H9 (cell line): ENCODE measurements at regions not wholly inside any gene's neighbourhood (a gene's known extent, or its start where the extent isn't known, plus 50 kb on each side); places are given as distances from the start of the nearest gene placed in this dataset.

ENCODE experiments used
- DNase-seq: peaks from one replicate; pipeline ENCODE4 v3.0.0-alpha.2; 2017
- H2AFZ ChIP-seq: one replicate; pipeline ENCODE4 v1.6.1; 2013; ENCODE audit warnings: mild to moderate bottlenecking, low read length, control low read depth, moderate library complexity
- H2AK5ac ChIP-seq: 2 replicates; pipeline ENCODE4 v1.6.1; 2013; ENCODE audit warnings: low read length, control low read depth, mixed read lengths; ENCODE audit not compliant: insufficient read length
- H2BK120ac ChIP-seq: one replicate; pipeline ENCODE4 v1.6.1; 2013; ENCODE audit warnings: low read depth, mild to moderate bottlenecking, low read length, control low read depth, inconsistent platforms; ENCODE audit not compliant: poor library complexity, severe bottlenecking
- H2BK12ac ChIP-seq: 2 replicates; pipeline ENCODE4 v1.6.1; 2013; ENCODE audit warnings: low read length, control low read depth, mixed read lengths, low read depth; ENCODE audit not compliant: insufficient read length
- H2BK15ac ChIP-seq: 2 replicates; pipeline ENCODE4 v1.6.1; 2013; ENCODE audit warnings: low read depth, low read length, control low read depth
- H2BK20ac ChIP-seq: one replicate; pipeline ENCODE4 v1.6.1; 2013; ENCODE audit warnings: low read depth, mild to moderate bottlenecking, low read length, control low read depth, inconsistent platforms; ENCODE audit not compliant: poor library complexity, severe bottlenecking
- H2BK5ac ChIP-seq: 2 replicates; pipeline ENCODE4 v1.6.1; 2013; ENCODE audit warnings: low read length, control low read depth, mixed read lengths; ENCODE audit not compliant: insufficient read length
- H3K14ac ChIP-seq: 2 replicates; pipeline ENCODE4 v1.6.1; 2013; ENCODE audit warnings: low read length, control low read depth; ENCODE audit not compliant: insufficient read depth
- H3K18ac ChIP-seq: 2 replicates; pipeline ENCODE4 v1.6.1; 2013; ENCODE audit warnings: low read depth, mild to moderate bottlenecking, mixed read lengths, low read length, control low read depth; ENCODE audit not compliant: insufficient read length
- H3K23ac ChIP-seq: 2 replicates; pipeline ENCODE4 v1.6.1; 2013; ENCODE audit warnings: low read length, control low read depth, mixed read lengths, low read depth; ENCODE audit not compliant: insufficient read length
- H3K23me2 ChIP-seq: 2 replicates; pipeline ENCODE4 v1.6.1; 2013; ENCODE audit warnings: low read depth, mild to moderate bottlenecking, mixed read lengths, low read length, control low read depth; ENCODE audit not compliant: insufficient read length, poor library complexity, severe bottlenecking
- H3K27ac ChIP-seq: 2 replicates; pipeline ENCODE4 v1.5.1; 2013; ENCODE audit warnings: low read length, control low read depth, mixed read lengths, low read depth; ENCODE audit not compliant: insufficient read length
- H3K27me3 ChIP-seq: 2 replicates; pipeline ENCODE4 v1.6.1; 2013; ENCODE audit warnings: low read length, control low read depth, inconsistent platforms; ENCODE audit not compliant: insufficient read depth
- H3K4ac ChIP-seq: 2 replicates; pipeline ENCODE4 v1.6.1; 2013; ENCODE audit warnings: low read depth, mild to moderate bottlenecking, control low read depth, inconsistent platforms, low read length, moderate library complexity
- H3K4me1 ChIP-seq: 2 replicates; pipeline ENCODE4 v1.6.1; 2013; ENCODE audit warnings: low read length, control low read depth, inconsistent platforms; ENCODE audit not compliant: insufficient read depth
- H3K4me2 ChIP-seq: 2 replicates; pipeline ENCODE4 v1.6.1; 2013; ENCODE audit warnings: low read length, control low read depth, mixed read lengths; ENCODE audit not compliant: insufficient read length, insufficient read depth
- H3K56ac ChIP-seq: 2 replicates; pipeline ENCODE4 v1.6.1; 2013; ENCODE audit warnings: low read depth, mild to moderate bottlenecking, mixed read lengths, low read length, control low read depth; ENCODE audit not compliant: insufficient read length
- H3K79me1 ChIP-seq: 2 replicates; pipeline ENCODE4 v1.6.1; 2013; ENCODE audit warnings: low read depth, mild to moderate bottlenecking, moderate library complexity, low read length, control low read depth, inconsistent platforms; ENCODE audit not compliant: insufficient read depth, poor library complexity, severe bottlenecking
- H3K79me2 ChIP-seq: 2 replicates; pipeline ENCODE4 v1.6.1; 2013; ENCODE audit warnings: low read length, control low read depth, inconsistent platforms; ENCODE audit not compliant: insufficient read depth
- H3K9ac ChIP-seq: 2 replicates; pipeline ENCODE4 v1.6.1; 2013; ENCODE audit warnings: low read length, control low read depth, mixed read lengths; ENCODE audit not compliant: insufficient read length; ENCODE audit errors: extremely low read depth
- H3K9me3 ChIP-seq: one replicate; pipeline ENCODE4 v1.6.1; 2013; ENCODE audit warnings: low read depth, low read length, inconsistent platforms; ENCODE audit not compliant: control insufficient read depth
- H3T11ph ChIP-seq: one replicate; pipeline ENCODE4 v1.6.1; 2013; ENCODE audit warnings: mild to moderate bottlenecking, low read length, control low read depth, inconsistent platforms
- H4K20me1 ChIP-seq: one replicate; pipeline ENCODE4 v1.6.1; 2013; ENCODE audit not compliant: control insufficient read depth, insufficient read length, insufficient read depth
- H4K5ac ChIP-seq: 2 replicates; pipeline ENCODE4 v1.6.1; 2013; ENCODE audit warnings: low read depth, mild to moderate bottlenecking, mixed read lengths, low read length, control low read depth; ENCODE audit not compliant: insufficient read length
- H4K8ac ChIP-seq: replicated peaks from 2 replicates; pipeline ENCODE4 v1.6.1; 2013; ENCODE audit warnings: low read length, control low read depth, mixed read lengths, low read depth; ENCODE audit not compliant: insufficient read length
- H4K91ac ChIP-seq: 2 replicates; pipeline ENCODE4 v1.6.1; 2013; ENCODE audit warnings: low read depth, mild to moderate bottlenecking, moderate library complexity, mixed read lengths, low read length, control low read depth; ENCODE audit not compliant: insufficient read length
- H3K27ac Mint-ChIP-seq, 3 experiments: 2 replicates in 2 of 3; 3 replicates in 1 of 3; pipeline ENCODE4 v1.8.0; 2020 to 2021; ENCODE audit warnings: mixed read lengths in 3 of 3, mild to moderate bottlenecking in 1 of 3, moderate library complexity in 1 of 3
- H3K27me3 Mint-ChIP-seq: 2 replicates; pipeline ENCODE4 v1.8.0; 2021; ENCODE audit warnings: low read depth, mild to moderate bottlenecking, moderate library complexity, mixed read lengths
- H3K36me3 Mint-ChIP-seq, 3 experiments: 2 replicates in 2 of 3; 3 replicates in 1 of 3; pipeline ENCODE4 v1.8.0; 2020 to 2021; ENCODE audit warnings: low read depth in 3 of 3, mixed read lengths in 3 of 3; ENCODE audit not compliant: insufficient read depth in 1 of 3
- H3K4me1 Mint-ChIP-seq, 2 experiments: 2 replicates each; pipeline ENCODE4 v1.8.0; 2020; ENCODE audit warnings: mixed read lengths in 2 of 2
- H3K4me3 Mint-ChIP-seq, 2 experiments: 2 replicates in 1 of 2; 3 replicates in 1 of 2; pipeline ENCODE4 v1.8.0; 2020 to 2021; ENCODE audit warnings: mild to moderate bottlenecking in 2 of 2, mixed read lengths in 2 of 2, moderate library complexity in 1 of 2
- H3K9me3 Mint-ChIP-seq, 2 experiments: 2 replicates in 1 of 2; 3 replicates in 1 of 2; pipeline ENCODE4 v1.8.0; 2020; ENCODE audit warnings: mild to moderate bottlenecking in 2 of 2, mixed read lengths in 2 of 2, moderate library complexity in 1 of 2
- WGBS: extraction: QIAGEN DNeasy Blood & Tissue Kit; methylation state at CpG from one replicate; pipeline ENCODE4 v1.1.7; 2013; ENCODE audit warnings: missing lambda C conversion rate, low lambda C conversion rate, mixed read lengths; ENCODE audit not compliant: insufficient read length; ENCODE audit errors: extremely low coverage; 5-methylcytosine and 5-hydroxymethylcytosine counted together
- TF ChIP-seq, protein P1 (sequence below): fragments of 200-600 bp; sonication (generic); conservative IDR thresholded peaks from 3 replicates; pipeline ENCODE4 v1.8.0; 2021; ENCODE audit warnings: antibody characterized with exemption, mild to moderate bottlenecking

DNA sequence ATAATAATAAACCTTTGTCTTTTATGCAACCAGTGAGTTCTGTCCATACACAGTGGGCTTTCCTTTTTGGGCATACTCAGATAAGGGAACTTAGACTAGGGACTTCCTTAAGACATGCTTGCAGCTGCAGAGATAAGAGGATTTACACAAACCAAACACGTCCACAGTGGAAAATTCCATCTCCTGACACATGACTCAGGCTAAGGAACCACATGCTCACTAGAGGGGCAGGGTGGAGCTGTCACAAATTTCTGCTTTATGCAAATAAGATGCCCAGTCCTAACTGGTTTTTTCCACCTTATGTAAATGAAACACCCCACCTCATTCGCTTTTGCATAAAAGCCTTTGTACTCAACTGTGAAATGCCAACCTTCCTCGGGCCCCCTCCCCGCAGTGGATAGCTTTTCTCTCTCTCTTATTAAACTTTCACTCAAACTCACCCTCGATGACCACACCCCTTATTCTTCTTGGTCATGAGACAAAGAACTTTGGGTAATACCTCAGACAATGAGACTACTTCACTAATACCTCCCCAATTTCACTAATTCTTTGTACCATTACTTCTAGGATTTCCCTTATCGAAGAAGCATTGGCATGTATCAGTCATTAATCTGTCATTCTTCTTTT, 170.3 kb upstream of the FTMT start:
- no peak overlapping the region for H4K8ac ChIP-seq
- WGBS: no CpG with 5 or more reads among the region's 6 CpGs
- H3K27ac ChIP-seq: no peak overlapping the region
- no peak for DNase-seq
- H3K14ac ChIP-seq: no peak overlapping the region
- no peaks in the 10 kb centered on the region for H3K9me3 ChIP-seq
- no peaks in the 10 kb centered on the region for H3K4me1 ChIP-seq
- no peak overlapping the region for H2BK15ac ChIP-seq
- H3K9me3 Mint-ChIP-seq: peaks cover 18 to 27% of the 10 kb centered on the region in 2 experiments
- H3K4me1 Mint-ChIP-seq: peaks cover 4 to 7% of the 10 kb centered on the region in 2 experiments
- H3K27me3 ChIP-seq: no peaks in the 10 kb centered on the region
- no peak overlapping the region for H2AFZ ChIP-seq
- H2BK12ac ChIP-seq: no peak overlapping the region
- no peak overlapping the region for H3K4me3 Mint-ChIP-seq
- no peak overlapping the region for H3K27ac Mint-ChIP-seq
- no peaks in the 10 kb centered on the region for H3K79me2 ChIP-seq
- no peak overlapping the region for H3K56ac ChIP-seq
- H3K79me1 ChIP-seq: no peaks in the 10 kb centered on the region
- H2BK120ac ChIP-seq: no peak overlapping the region
- no peaks in the 10 kb centered on the region for H4K20me1 ChIP-seq
- no peak overlapping the region for H2BK20ac ChIP-seq
- no peak overlapping the region for H3K9ac ChIP-seq
- peaks cover 6 to 7% (median 7%) of the 10 kb centered on the region in 3 experiments for H3K36me3 Mint-ChIP-seq
- H4K5ac ChIP-seq: no peak overlapping the region
- H3K4me2 ChIP-seq: no peak overlapping the region
- no peak overlapping the region for H3K4ac ChIP-seq
- H2AK5ac ChIP-seq: no peak overlapping the region
- no peaks in the 10 kb centered on the region for H3K23me2 ChIP-seq
- H3K27me3 Mint-ChIP-seq: no peaks in the 10 kb centered on the region
- H3T11ph ChIP-seq: no peak overlapping the region
- TF ChIP-seq, protein P1, sequence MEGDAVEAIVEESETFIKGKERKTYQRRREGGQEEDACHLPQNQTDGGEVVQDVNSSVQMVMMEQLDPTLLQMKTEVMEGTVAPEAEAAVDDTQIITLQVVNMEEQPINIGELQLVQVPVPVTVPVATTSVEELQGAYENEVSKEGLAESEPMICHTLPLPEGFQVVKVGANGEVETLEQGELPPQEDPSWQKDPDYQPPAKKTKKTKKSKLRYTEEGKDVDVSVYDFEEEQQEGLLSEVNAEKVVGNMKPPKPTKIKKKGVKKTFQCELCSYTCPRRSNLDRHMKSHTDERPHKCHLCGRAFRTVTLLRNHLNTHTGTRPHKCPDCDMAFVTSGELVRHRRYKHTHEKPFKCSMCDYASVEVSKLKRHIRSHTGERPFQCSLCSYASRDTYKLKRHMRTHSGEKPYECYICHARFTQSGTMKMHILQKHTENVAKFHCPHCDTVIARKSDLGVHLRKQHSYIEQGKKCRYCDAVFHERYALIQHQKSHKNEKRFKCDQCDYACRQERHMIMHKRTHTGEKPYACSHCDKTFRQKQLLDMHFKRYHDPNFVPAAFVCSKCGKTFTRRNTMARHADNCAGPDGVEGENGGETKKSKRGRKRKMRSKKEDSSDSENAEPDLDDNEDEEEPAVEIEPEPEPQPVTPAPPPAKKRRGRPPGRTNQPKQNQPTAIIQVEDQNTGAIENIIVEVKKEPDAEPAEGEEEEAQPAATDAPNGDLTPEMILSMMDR: no peak
- H2BK5ac ChIP-seq: no peak overlapping the region
- no peak overlapping the region for H3K18ac ChIP-seq
- H3K23ac ChIP-seq: no peak overlapping the region
- H4K91ac ChIP-seq: no peak overlapping the region
